HepG2 (cell line): ENCODE measurements at regions not wholly inside any gene's neighbourhood (a gene's known extent, or its start where the extent isn't known, plus 50 kb on each side); places are given as distances from the start of the nearest gene placed in this dataset.

Experiments used
- FOXM1 ChIP-seq: sonication (generic); formaldehyde crosslinking; IDR thresholded peaks from 2 replicates; pipeline ENCODE4 v1.5.0; 2020; ENCODE audit warnings: missing genetic modification reagents
- HNRNPK ChIP-seq: fragments of 200-400 bp; formaldehyde crosslinking; IDR thresholded peaks from 2 replicates; pipeline ENCODE4 v1.6.1; 2018; ENCODE audit warnings: low read length, low read depth, moderate library complexity, mild to moderate bottlenecking; ENCODE audit not compliant: poor library complexity, severe bottlenecking
- POLR2AphosphoS5 ChIP-seq: IDR thresholded peaks from 2 replicates; pipeline ENCODE4 v1.6.1; 2012; ENCODE audit warnings: low read depth, low read length
- RAD21 ChIP-seq: fragments of 450-650 bp; formaldehyde crosslinking; IDR thresholded peaks from 2 replicates; pipeline ENCODE4 v1.5.0; 2020; ENCODE audit warnings: mild to moderate bottlenecking
- RNF219 ChIP-seq: sonication (generic); formaldehyde crosslinking; IDR thresholded peaks from 2 replicates; pipeline ENCODE4 v1.5.0; 2020; ENCODE audit warnings: mild to moderate bottlenecking, missing genetic modification reagents
- SMC3 ChIP-seq: IDR thresholded peaks from 2 replicates; pipeline ENCODE4 v1.6.1; 2011; ENCODE audit warnings: low read length, improper control_type of control experiment
- SRF ChIP-seq: IDR thresholded peaks from 2 replicates; pipeline ENCODE4 v1.6.1; 2011; ENCODE audit warnings: mild to moderate bottlenecking, low read depth, low read length, moderate library complexity
- SRY ChIP-seq: sonication (generic); formaldehyde crosslinking; IDR thresholded peaks from 2 replicates; pipeline ENCODE4 v1.8.0; 2022; ENCODE audit warnings: mild to moderate bottlenecking, missing genetic modification reagents
- SSRP1 ChIP-seq: IDR thresholded peaks from 2 replicates; pipeline ENCODE4 v1.6.1; 2016; ENCODE audit warnings: control low read depth
- ZNF709 ChIP-seq: sonication (generic); formaldehyde crosslinking; IDR thresholded peaks from 2 replicates; pipeline ENCODE4 v1.5.0; 2020; ENCODE audit warnings: mild to moderate bottlenecking, missing genetic modification reagents
- TF ChIP-seq, protein P1 (sequence below): sonication (generic); formaldehyde crosslinking; IDR thresholded peaks from 2 replicates; pipeline ENCODE4 v1.5.0; 2020; ENCODE audit warnings: missing genetic modification reagents, mild to moderate bottlenecking, borderline replicate concordance
- TF ChIP-seq, protein P2 (sequence below): sonication (generic); formaldehyde crosslinking; IDR thresholded peaks from 2 replicates; pipeline ENCODE4 v1.8.0; 2022; ENCODE audit warnings: mild to moderate bottlenecking, missing genetic modification reagents, moderate library complexity
- TF ChIP-seq, protein P3 (sequence below): sonication (generic); formaldehyde crosslinking; conservative IDR thresholded peaks from 2 replicates; pipeline ENCODE4 v1.8.1; 2023; ENCODE audit warnings: missing genetic modification reagents
- TF ChIP-seq, protein P4 (sequence below): sonication (generic); formaldehyde crosslinking; IDR thresholded peaks from 2 replicates; pipeline ENCODE4 v1.4.0; 2020; ENCODE audit warnings: missing genetic modification reagents
- TF ChIP-seq, protein P5 (sequence below), 2 experiments: sonication (generic) in 1 of 2; formaldehyde crosslinking in 1 of 2; IDR thresholded peaks; 2 replicates each; pipeline versions ENCODE4 v1.5.1 to v1.6.1; 2011 to 2020; ENCODE audit warnings: borderline replicate concordance in 1 of 2, low read depth in 1 of 2, low read length in 1 of 2, mild to moderate bottlenecking in 1 of 2, missing genetic modification reagents in 1 of 2, moderate library complexity in 1 of 2

DNA sequence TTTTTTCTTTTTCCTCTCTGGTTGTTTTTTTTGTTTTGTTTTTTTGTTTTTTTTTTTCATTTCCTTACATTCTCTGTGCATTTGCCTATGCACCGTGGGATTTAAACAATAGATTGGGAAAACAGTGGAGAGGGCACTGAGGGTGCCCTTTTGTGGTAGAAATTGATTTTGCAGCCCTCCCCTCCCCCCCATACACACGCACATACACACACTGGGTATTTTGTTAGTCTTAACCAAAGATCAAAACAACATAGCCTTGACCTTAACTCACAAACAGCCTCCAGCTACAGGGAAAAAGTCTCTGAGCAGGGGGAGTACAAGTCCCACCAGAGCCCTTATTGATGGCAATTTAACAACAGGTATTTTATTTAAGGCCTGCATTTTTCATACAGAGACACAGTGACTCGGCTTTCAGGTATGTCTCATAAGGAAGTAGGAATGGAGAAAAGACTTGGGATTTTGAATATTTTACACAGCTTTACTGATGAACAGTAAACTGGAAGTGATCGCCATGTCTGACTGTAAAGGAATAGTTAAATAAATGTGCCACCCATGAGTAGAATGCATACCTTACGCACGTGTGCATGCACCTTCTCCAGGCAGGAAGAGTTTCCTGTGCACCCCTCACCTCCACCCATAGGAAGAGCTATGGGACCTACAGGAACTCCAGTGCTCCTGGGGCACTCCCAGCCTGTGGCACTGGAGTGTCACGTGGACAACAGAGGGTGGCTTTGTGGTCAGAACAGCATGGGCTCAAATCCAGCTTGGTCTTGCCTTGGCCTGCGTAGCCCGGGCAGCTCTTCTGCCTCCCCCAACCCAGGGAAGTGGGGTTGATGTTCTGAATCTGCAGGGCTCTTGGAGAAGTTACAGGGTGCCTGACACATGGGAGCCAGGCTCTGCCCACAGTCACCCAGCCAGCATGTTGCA lies 266.4 kb downstream of the ANAPC1 start (continued):
- TF ChIP-seq, protein P1, sequence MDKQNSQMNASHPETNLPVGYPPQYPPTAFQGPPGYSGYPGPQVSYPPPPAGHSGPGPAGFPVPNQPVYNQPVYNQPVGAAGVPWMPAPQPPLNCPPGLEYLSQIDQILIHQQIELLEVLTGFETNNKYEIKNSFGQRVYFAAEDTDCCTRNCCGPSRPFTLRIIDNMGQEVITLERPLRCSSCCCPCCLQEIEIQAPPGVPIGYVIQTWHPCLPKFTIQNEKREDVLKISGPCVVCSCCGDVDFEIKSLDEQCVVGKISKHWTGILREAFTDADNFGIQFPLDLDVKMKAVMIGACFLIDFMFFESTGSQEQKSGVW (CRISPR knock-in tag) = no peak
- TF ChIP-seq ZNF709 (no peak), RAD21 (CRISPR knock-in tag) (no peak), SSRP1 (CRISPR knock-in tag) (no peak), SMC3 (0 out of 2 replicates have a peak, but pooled peaks have one; percentile 13), FOXM1 (CRISPR knock-in tag) (no peak), POLR2AphosphoS5 (0 out of 2 replicates have a peak, but pooled peaks have one; percentile 25), HNRNPK (no peak), SRF (no peak), SRY (no peak), RNF219 (CRISPR knock-in tag) (no peak)
- TF ChIP-seq, protein P2, sequence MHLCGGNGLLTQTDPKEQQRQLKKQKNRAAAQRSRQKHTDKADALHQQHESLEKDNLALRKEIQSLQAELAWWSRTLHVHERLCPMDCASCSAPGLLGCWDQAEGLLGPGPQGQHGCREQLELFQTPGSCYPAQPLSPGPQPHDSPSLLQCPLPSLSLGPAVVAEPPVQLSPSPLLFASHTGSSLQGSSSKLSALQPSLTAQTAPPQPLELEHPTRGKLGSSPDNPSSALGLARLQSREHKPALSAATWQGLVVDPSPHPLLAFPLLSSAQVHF (CRISPR knock-in tag) = no peak
- TF ChIP-seq, protein P3, sequence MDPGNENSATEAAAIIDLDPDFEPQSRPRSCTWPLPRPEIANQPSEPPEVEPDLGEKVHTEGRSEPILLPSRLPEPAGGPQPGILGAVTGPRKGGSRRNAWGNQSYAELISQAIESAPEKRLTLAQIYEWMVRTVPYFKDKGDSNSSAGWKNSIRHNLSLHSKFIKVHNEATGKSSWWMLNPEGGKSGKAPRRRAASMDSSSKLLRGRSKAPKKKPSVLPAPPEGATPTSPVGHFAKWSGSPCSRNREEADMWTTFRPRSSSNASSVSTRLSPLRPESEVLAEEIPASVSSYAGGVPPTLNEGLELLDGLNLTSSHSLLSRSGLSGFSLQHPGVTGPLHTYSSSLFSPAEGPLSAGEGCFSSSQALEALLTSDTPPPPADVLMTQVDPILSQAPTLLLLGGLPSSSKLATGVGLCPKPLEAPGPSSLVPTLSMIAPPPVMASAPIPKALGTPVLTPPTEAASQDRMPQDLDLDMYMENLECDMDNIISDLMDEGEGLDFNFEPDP (CRISPR knock-in tag) = no peak
- TF ChIP-seq, protein P4, sequence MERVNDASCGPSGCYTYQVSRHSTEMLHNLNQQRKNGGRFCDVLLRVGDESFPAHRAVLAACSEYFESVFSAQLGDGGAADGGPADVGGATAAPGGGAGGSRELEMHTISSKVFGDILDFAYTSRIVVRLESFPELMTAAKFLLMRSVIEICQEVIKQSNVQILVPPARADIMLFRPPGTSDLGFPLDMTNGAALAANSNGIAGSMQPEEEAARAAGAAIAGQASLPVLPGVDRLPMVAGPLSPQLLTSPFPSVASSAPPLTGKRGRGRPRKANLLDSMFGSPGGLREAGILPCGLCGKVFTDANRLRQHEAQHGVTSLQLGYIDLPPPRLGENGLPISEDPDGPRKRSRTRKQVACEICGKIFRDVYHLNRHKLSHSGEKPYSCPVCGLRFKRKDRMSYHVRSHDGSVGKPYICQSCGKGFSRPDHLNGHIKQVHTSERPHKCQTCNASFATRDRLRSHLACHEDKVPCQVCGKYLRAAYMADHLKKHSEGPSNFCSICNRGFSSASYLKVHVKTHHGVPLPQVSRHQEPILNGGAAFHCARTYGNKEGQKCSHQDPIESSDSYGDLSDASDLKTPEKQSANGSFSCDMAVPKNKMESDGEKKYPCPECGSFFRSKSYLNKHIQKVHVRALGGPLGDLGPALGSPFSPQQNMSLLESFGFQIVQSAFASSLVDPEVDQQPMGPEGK (CRISPR knock-in tag) = peak; percentile 70
- TF ChIP-seq, protein P5, sequence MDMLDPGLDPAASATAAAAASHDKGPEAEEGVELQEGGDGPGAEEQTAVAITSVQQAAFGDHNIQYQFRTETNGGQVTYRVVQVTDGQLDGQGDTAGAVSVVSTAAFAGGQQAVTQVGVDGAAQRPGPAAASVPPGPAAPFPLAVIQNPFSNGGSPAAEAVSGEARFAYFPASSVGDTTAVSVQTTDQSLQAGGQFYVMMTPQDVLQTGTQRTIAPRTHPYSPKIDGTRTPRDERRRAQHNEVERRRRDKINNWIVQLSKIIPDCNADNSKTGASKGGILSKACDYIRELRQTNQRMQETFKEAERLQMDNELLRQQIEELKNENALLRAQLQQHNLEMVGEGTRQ (IDR thresholded peaks at IDR 0.05; ENCODE audit: low read depth, low read length) = peak; percentile 75
- TF ChIP-seq, protein P5 (CRISPR knock-in tag; IDR thresholded peaks at IDR 0.05; ENCODE audit: borderline replicate concordance) = peak; percentile 78; the same call in 1 of the 2 replicates
